ENCODE measurements at regions not wholly inside any gene's neighbourhood (a gene's known extent, or its start where the extent isn't known, plus 50 kb on each side); places are given as distances from the start of the nearest gene placed in this dataset.

DNA sequence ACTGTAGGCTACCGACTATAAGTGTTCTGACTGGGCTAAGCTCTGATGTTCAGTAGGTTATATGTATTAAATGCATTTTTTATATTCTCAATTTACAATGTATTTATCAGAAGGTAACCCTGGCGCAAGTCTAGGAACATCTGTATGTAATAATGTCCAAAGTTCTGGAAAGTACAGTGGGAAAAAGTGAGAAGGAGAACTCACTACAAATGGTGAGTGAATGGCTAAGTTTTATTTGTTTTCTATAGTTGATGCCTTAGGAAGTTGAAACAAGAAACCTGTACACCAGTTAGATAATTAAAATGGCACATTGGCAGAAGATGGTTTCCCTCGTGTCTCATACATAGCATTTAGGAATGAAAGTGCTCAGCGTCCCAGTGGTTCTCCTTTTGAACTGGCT lies 333.4 kb upstream of the THRB start:
- H3K4me1 ChIP-seq (ENCODE audit: control insufficient read depth, insufficient read depth, low read length), result no peaks in the 10 kb centered on the region
- DNase-seq, result no peak
- no peaks in the 10 kb centered on the region for H3K9me3 ChIP-seq (ENCODE audit: control insufficient read depth, low read length)
- no peaks in the 10 kb centered on the region for H3K27me3 ChIP-seq (ENCODE audit: control insufficient read depth, insufficient read depth)
- 91% methylated on average over 4 of the region's 4 CpGs for WGBS
- H3K4me3 ChIP-seq (ENCODE audit: low read length), result no peak overlapping the region
- ATAC-seq, result no peak
- H3K27ac ChIP-seq (ENCODE audit: low read length), result no peak overlapping the region
- intact Hi-C loops (cut with DNase I), result no loop called here

GRCh38 chr3:24828551-24828950 lies 333.9 kb upstream of the THRB start:
- ATAC-seq, result no peak
- no peak overlapping the region for H3K27ac ChIP-seq (ENCODE audit: low read length)
- no peaks in the 10 kb centered on the region for H3K4me1 ChIP-seq (ENCODE audit: control insufficient read depth, insufficient read depth, low read length)
- H3K4me3 ChIP-seq (ENCODE audit: low read length), result no peak overlapping the region
- no peaks in the 10 kb centered on the region for H3K27me3 ChIP-seq (ENCODE audit: control insufficient read depth, insufficient read depth)
- DNase-seq, result no peak
- 67% methylated on average over 6 of the region's 6 CpGs for WGBS
- intact Hi-C loops (cut with DNase I), result no loop called here
- no peaks in the 10 kb centered on the region for H3K9me3 ChIP-seq (ENCODE audit: control insufficient read depth, low read length)

DNA sequence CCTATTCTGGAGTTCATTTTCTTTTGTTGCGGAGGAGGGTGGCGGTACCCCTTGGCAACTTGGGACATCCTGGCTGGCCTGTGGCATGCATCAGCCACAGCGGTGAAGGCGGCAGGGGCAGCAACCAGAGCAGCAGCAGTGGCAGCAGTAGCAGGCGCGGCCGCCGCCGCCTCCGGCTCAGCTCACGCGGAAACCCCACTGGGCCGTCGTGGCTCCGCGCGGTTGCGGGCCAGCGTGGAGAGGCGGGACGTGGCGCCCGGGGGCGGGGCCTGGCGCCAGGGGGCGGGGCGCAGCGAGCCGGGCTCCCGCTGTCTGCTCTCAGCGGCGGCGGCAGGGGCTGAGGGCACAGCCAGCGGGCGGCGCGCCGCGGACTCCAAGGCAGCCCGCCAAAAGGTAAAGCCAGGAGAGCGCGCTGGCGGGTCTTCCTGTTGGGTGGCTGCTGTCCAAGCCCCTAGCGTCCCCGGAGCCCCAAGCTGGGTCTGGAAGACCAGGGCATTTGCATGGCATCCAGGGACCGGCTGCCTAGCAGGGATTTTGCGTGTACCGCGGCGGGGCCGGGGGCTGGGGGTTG lies 334.4 kb upstream of the THRB start:
- ATAC-seq, result peak; percentile 93 to 97
- Histone ChIP-seq H3K27me3 (ENCODE audit: control insufficient read depth, insufficient read depth) (no peaks in the 10 kb centered on the region), H3K27ac (ENCODE audit: low read length) (no peak overlapping the region)

DNA sequence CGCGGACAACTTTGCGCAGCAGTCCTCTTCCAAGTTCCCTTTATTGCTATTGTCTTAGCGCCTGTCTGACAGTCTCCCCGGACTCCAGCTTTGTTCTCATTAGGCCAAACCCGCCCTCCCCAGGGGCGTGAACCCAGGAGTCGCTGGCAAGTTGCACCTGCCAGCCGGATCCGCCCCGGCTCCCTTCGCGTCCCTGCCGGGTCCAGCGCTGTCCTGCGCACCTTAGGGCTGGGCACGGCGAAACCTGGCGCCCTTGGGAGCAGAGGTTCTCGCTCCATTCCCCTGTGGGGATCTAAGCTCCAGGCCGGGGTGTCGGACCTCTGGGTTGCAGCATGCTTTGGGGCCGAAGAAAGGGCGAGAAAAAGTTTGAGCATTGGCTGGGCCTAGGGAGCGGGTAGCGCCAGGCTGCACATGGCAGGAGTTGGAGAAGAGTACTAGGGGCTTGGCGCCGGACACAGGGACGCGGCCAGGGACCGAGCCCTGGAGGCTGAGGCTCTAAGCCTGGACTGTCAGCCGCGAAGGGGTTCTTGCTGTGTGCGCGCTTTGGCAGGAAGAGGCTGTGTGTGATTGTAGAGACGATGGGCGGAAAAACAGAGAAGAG lies 335.1 kb upstream of the THRB start:
- H3K27me3 ChIP-seq (ENCODE audit: control insufficient read depth, insufficient read depth), result no peaks in the 10 kb centered on the region
- peak overlapping the region; percentile 48 for H3K4me3 ChIP-seq (ENCODE audit: low read length)
- DNase-seq, result peak; percentile 16 to 50 (median 30)
- under 1% methylated on average over 37 of the region's 37 CpGs for WGBS
- H3K9me3 ChIP-seq (ENCODE audit: control insufficient read depth, low read length), result no peaks in the 10 kb centered on the region
- intact Hi-C loops (cut with DNase I), result no loop called here
- H3K4me1 ChIP-seq (ENCODE audit: control insufficient read depth, insufficient read depth, low read length), result no peaks in the 10 kb centered on the region
- H3K27ac ChIP-seq (ENCODE audit: low read length), result no peak overlapping the region
- ATAC-seq, result peak; percentile 66 to 67

More for the DNA sequence above, 334.4 kb upstream of the THRB start:
- no peaks in the 10 kb centered on the region for H3K9me3 ChIP-seq (ENCODE audit: control insufficient read depth, low read length)
- H3K4me3 ChIP-seq (ENCODE audit: low read length), result peak overlapping the region; percentile 48
- H3K4me1 ChIP-seq (ENCODE audit: control insufficient read depth, insufficient read depth, low read length), result no peaks in the 10 kb centered on the region
- intact Hi-C loops (cut with DNase I), result no loop called here
- DNase-seq, result peak; percentile 53 to 81 (median 80)
- WGBS, result 5% methylated on average over 51 of the region's 51 CpGs

- ATAC-seq (peak; percentile 21 to 39), DNase-seq (peak; percentile 29 to 57 (median 50))
- Histone ChIP-seq H3K27ac (ENCODE audit: low read length) (no peak overlapping the region), H3K4me1 (ENCODE audit: control insufficient read depth, insufficient read depth, low read length) (no peaks in the 10 kb centered on the region), H3K27me3 (ENCODE audit: control insufficient read depth, insufficient read depth) (no peaks in the 10 kb centered on the region), H3K9me3 (ENCODE audit: control insufficient read depth, low read length) (no peaks in the 10 kb centered on the region), H3K4me3 (ENCODE audit: low read length) (peak overlapping the region; percentile 48)
- 11% methylated on average over 35 of the region's 35 CpGs for WGBS
- intact Hi-C loops (cut with DNase I), result no loop called here
These were observed 335.8 kb upstream of the THRB start for GRCh38 chr3:24830230-24831152.

DNA sequence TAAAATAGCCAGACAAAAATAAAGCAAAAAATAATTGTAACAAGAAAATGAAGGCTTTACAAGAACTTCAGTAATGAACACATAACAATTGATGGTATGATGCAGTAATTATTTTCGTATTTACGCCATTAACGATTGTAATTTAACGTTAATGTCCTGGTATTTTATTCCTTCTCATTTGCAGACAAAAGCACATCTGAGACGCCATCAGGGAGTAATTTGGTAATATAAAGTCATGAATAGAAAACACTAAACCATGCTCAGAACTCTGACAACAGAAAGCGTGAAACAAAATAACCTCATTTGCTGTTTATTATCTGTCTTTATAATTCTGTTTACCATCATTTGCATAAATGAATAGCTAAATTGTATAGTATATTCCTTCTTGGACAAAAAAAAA lies 336.6 kb upstream of the THRB start:
- 86% methylated on average over 6 of the region's 6 CpGs for WGBS
- no peaks in the 10 kb centered on the region for H3K27me3 ChIP-seq (ENCODE audit: control insufficient read depth, insufficient read depth)

GRCh38 chr3:24832891-24833290 lies 338.2 kb upstream of the THRB start:
- ATAC-seq, result no peak
- H3K4me1 ChIP-seq (ENCODE audit: control insufficient read depth, insufficient read depth, low read length), result no peaks in the 10 kb centered on the region
- intact Hi-C loops (cut with DNase I), result no loop called here

More for the DNA sequence above, 336.6 kb upstream of the THRB start:
- DNase-seq, result no peak
- intact Hi-C loops (cut with DNase I), result no loop called here
- no peaks in the 10 kb centered on the region for H3K4me1 ChIP-seq (ENCODE audit: control insufficient read depth, insufficient read depth, low read length)
- H3K27ac ChIP-seq (ENCODE audit: low read length), result no peak overlapping the region
- ATAC-seq, result no peak
- no peak overlapping the region for H3K4me3 ChIP-seq (ENCODE audit: low read length)
- no peaks in the 10 kb centered on the region for H3K9me3 ChIP-seq (ENCODE audit: control insufficient read depth, low read length)

GRCh38 chr3:24834442-24834841 lies 339.8 kb upstream of the THRB start:
- 79% methylated on average over 4 of the region's 4 CpGs for WGBS
- Histone ChIP-seq H3K4me1 (ENCODE audit: control insufficient read depth, insufficient read depth, low read length) (no peaks in the 10 kb centered on the region), H3K4me3 (ENCODE audit: low read length) (no peak overlapping the region), H3K27me3 (ENCODE audit: control insufficient read depth, insufficient read depth) (no peaks in the 10 kb centered on the region), H3K9me3 (ENCODE audit: control insufficient read depth, low read length) (no peaks in the 10 kb centered on the region), H3K27ac (ENCODE audit: low read length) (no peak overlapping the region)
- DNase-seq (no peak), ATAC-seq (no peak)
- intact Hi-C loops (cut with DNase I), result no loop called here

More at GRCh38 chr3:24832891-24833290, 338.2 kb upstream of the THRB start:
- 72% methylated on average over 5 of the region's 5 CpGs for WGBS
- Histone ChIP-seq H3K9me3 (ENCODE audit: control insufficient read depth, low read length) (no peaks in the 10 kb centered on the region), H3K4me3 (ENCODE audit: low read length) (no peak overlapping the region), H3K27ac (ENCODE audit: low read length) (no peak overlapping the region), H3K27me3 (ENCODE audit: control insufficient read depth, insufficient read depth) (no peaks in the 10 kb centered on the region)
- DNase-seq, result no peak

DNA sequence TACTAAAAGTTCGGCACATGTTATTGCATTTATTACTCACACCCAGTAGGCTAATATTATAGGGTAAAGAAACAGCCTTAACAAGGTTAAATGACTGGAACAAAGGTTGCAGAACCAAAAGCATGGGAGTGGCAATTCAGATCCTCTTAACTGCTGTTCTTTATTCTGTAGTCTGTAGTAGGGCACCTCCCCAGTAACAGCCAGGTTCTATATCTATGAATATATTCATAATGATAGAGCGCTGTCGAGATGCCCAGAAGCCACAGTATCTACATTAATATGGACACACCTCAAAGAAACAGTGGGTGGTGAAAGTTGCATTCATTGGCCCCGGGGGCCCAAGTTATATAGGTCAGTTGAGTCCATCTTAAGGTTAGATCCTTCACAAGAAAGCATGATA lies 340.9 kb upstream of the THRB start:
- no peak for DNase-seq
- ATAC-seq, result no peak
- Histone ChIP-seq H3K9me3 (ENCODE audit: control insufficient read depth, low read length) (no peaks in the 10 kb centered on the region), H3K4me1 (ENCODE audit: control insufficient read depth, insufficient read depth, low read length) (no peaks in the 10 kb centered on the region), H3K27ac (ENCODE audit: low read length) (no peak overlapping the region), H3K4me3 (ENCODE audit: low read length) (no peak overlapping the region), H3K27me3 (ENCODE audit: control insufficient read depth, insufficient read depth) (no peaks in the 10 kb centered on the region)
- WGBS, result 91% methylated on average over 4 of the region's 4 CpGs
- intact Hi-C loops (cut with DNase I), result no loop called here

- Histone ChIP-seq H3K27ac (ENCODE audit: low read length) (no peak overlapping the region), H3K4me1 (ENCODE audit: control insufficient read depth, insufficient read depth, low read length) (no peaks in the 10 kb centered on the region), H3K4me3 (ENCODE audit: low read length) (no peak overlapping the region), H3K27me3 (ENCODE audit: control insufficient read depth, insufficient read depth) (no peaks in the 10 kb centered on the region), H3K9me3 (ENCODE audit: control insufficient read depth, low read length) (no peaks in the 10 kb centered on the region)
- ATAC-seq, result no peak
- no peak for DNase-seq
- intact Hi-C loops (cut with DNase I), result no loop called here
- 83% methylated on average over 3 of the region's 3 CpGs for WGBS
These were observed 343.0 kb upstream of the THRB start for GRCh38 chr3:24837601-24838000.

DNA sequence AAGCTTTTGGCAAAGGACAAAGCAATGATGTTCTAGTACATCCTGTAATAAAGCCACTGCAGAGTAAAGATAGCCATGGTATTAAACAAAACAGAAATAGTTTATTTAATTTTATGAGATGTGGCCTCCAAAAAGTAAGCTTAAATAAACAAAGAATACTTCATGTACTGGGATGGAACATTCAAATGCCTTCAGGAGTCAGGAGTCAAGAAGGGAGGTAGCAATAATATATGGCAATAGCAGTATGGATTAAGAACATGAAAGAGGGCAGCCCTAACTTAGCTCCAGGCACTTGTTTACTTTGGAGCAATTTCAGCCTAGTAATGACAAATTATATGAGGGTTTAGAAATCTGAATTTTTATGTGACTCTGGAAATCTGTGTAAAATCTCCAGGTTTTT lies 343.9 kb upstream of the THRB start:
- intact Hi-C loops (cut with DNase I), result no loop called here
- Histone ChIP-seq H3K4me1 (ENCODE audit: control insufficient read depth, insufficient read depth, low read length) (no peaks in the 10 kb centered on the region), H3K27me3 (ENCODE audit: control insufficient read depth, insufficient read depth) (no peaks in the 10 kb centered on the region), H3K27ac (ENCODE audit: low read length) (no peak overlapping the region), H3K4me3 (ENCODE audit: low read length) (no peak overlapping the region), H3K9me3 (ENCODE audit: control insufficient read depth, low read length) (no peaks in the 10 kb centered on the region)
- DNase-seq (no peak), ATAC-seq (no peak)

All from right cardiac atrium (tissue), 5 donors.